PC-9 (cell line): ENCODE measurements at regions not wholly inside any gene's neighbourhood (a gene's known extent, or its start where the extent isn't known, plus 50 kb on each side); places are given as distances from the start of the nearest gene placed in this dataset.

Experiments
- BruUV-seq: library from RNA; stranded (reverse); fragments of 400-500 nt; replicated peaks from 2 replicates; lab custom pipeline; 2021; lab: Mats Ljungman, UMichigan
- CTCF ChIA-PET: fragments of 300-600 bp; sonication (Branson Sonifier 250); formaldehyde crosslinking; loops from one replicate; lab custom pipeline; 2022; ENCODE audit warnings: antibody characterized with exemption; lab: Charles Lee
- POLR2A ChIA-PET: fragments of 300-600 bp; sonication (Branson Sonifier 250); formaldehyde crosslinking; loops from one replicate; lab custom pipeline; 2022; ENCODE audit warnings: antibody characterized with exemption; ENCODE audit not compliant: unreplicated experiment; lab: Charles Lee
- DNase-seq, 2 experiments: peaks; one replicate each; pipeline versions ENCODE4 v3.0.0 to v3.0.0-alpha.2; 2015 to 2022; ENCODE audit warnings: mixed read lengths in 1 of 2
- H2AFZ ChIP-seq: fragments of 200-600 bp; sonication (generic); 2 replicates; pipeline ENCODE4 v1.8.1; 2017; ENCODE audit warnings: antibody characterized with exemption
- H3F3A ChIP-seq: fragments of 200-600 bp; sonication (generic); 2 replicates; pipeline ENCODE4 v1.8.1; 2017; ENCODE audit warnings: antibody characterized with exemption, mild to moderate bottlenecking, low read depth; ENCODE audit not compliant: insufficient read depth
- H3K27ac ChIP-seq: fragments of 200-600 bp; sonication (generic); 2 replicates; pipeline ENCODE4 v1.6.1; 2016; ENCODE audit warnings: mixed run types
- H3K27me3 ChIP-seq: fragments of 200-600 bp; sonication (generic); 2 replicates; pipeline ENCODE4 v1.6.1; 2016; ENCODE audit warnings: low read depth, mixed run types; ENCODE audit not compliant: insufficient read depth
- H3K36me3 ChIP-seq: fragments of 200-600 bp; sonication (generic); 2 replicates; pipeline ENCODE4 v1.6.1; 2016; ENCODE audit warnings: low read depth, mixed run types
- H3K4me1 ChIP-seq: fragments of 200-600 bp; sonication (generic); replicated peaks from 2 replicates; pipeline ENCODE4 v1.6.1; 2016; ENCODE audit warnings: mixed run types; ENCODE audit not compliant: insufficient read depth
- H3K4me2 ChIP-seq: fragments of 200-600 bp; sonication (generic); 2 replicates; pipeline ENCODE4 v1.6.1; 2017; ENCODE audit warnings: mixed run types
- H3K4me3 ChIP-seq: fragments of 200-600 bp; sonication (generic); 2 replicates; pipeline ENCODE4 v1.6.1; 2016; ENCODE audit warnings: mixed run types
- H3K79me2 ChIP-seq: fragments of 200-600 bp; sonication (generic); 2 replicates; pipeline ENCODE4 v1.6.1; 2017; ENCODE audit warnings: low read depth, mixed run types
- H3K9me2 ChIP-seq: fragments of 200-600 bp; sonication (generic); 2 replicates; pipeline ENCODE4 v1.8.1; 2017; ENCODE audit warnings: mild to moderate bottlenecking; ENCODE audit not compliant: insufficient read depth
- H3K9me3 ChIP-seq: fragments of 200-600 bp; sonication (generic); 2 replicates; pipeline ENCODE4 v1.8.1; 2016; ENCODE audit warnings: low read depth; ENCODE audit not compliant: insufficient read depth
- H4K20me1 ChIP-seq: fragments of 200-600 bp; sonication (generic); 2 replicates; pipeline ENCODE4 v1.8.1; 2017; ENCODE audit not compliant: insufficient read depth
- CTCF ChIP-seq: fragments of 200-600 bp; sonication (generic); conservative IDR thresholded peaks from 2 replicates; pipeline ENCODE4 v1.6.1; 2017; ENCODE audit warnings: mixed run types, antibody characterized with exemption, mild to moderate bottlenecking, moderate library complexity
- EZH2 ChIP-seq: fragments of 200-600 bp; sonication (generic); IDR thresholded peaks from 2 replicates; pipeline ENCODE4 v1.8.0; 2017; ENCODE audit warnings: antibody characterized with exemption, low read depth
- intact Hi-C: fragments of 100-400 bp; cut with micrococcal nuclease; formaldehyde crosslinking; loops from one replicate; pipeline ENCODE4 v1.10.0; 2022; ENCODE audit not compliant: unreplicated experiment

GRCh38 chr3:102074946-102075345, 225.6 kb downstream of the NFKBIZ start:
- intact Hi-C loops, result loop anchor here (5.0 kb wide), 2 partner anchors 223 to 263 kb away; no protein-coding TSS in a partner anchor
- Histone ChIP-seq H3K4me2 (no peak overlapping the region), H3K4me3 (no peak overlapping the region), H3K9me2 (no peaks in the 10 kb centered on the region; the same call in 1 of the 2 replicates), H3K27ac (no peak overlapping the region), H3K27me3 (no peaks in the 10 kb centered on the region), H4K20me1 (no peaks in the 10 kb centered on the region), H3K79me2 (no peaks in the 10 kb centered on the region), H3K9me3 (no peaks in the 10 kb centered on the region), H3K4me1 (peaks cover 16% of the 10 kb centered on the region), H3K36me3 (no peaks in the 10 kb centered on the region), H2AFZ (no peak overlapping the region), H3F3A (peaks cover 16% of the 10 kb centered on the region)
- no TSS peak for BruUV-seq
- TF ChIP-seq EZH2 (no peak), CTCF (no peak)
- ChIA-PET POLR2A (interaction anchor here (0.7 kb wide), 1 partner anchor 111 kb away, joined by 4 read pairs; no protein-coding TSS in a partner anchor), CTCF (no interaction called here)
- DNase-seq, result no peak

- DNase-seq, result no peak
- H3K4me1 ChIP-seq, result peaks cover 20% of the 10 kb centered on the region
- H3K4me2 ChIP-seq, result peak overlapping the region; percentile 59
- no peaks in the 10 kb centered on the region for H3K79me2 ChIP-seq
- intact Hi-C loops, result loop anchor here (2.0 to 5.0 kb wide), 4 partner anchors 94 to 266 kb away; no protein-coding TSS in a partner anchor
- H4K20me1 ChIP-seq, result no peaks in the 10 kb centered on the region
- no peaks in the 10 kb centered on the region for H3K36me3 ChIP-seq
- H3K27me3 ChIP-seq, result no peaks in the 10 kb centered on the region
- peak overlapping the region; percentile 39; the same call in 1 of the 2 replicates for H3K27ac ChIP-seq
- TF ChIP-seq CTCF, result no peak
- no peak for TF ChIP-seq EZH2
- CTCF ChIA-PET, result no interaction called here
- H3K9me2 ChIP-seq, result peaks cover 6% of the 10 kb centered on the region; the same call in 1 of the 2 replicates
- H3F3A ChIP-seq, result peaks cover 20% of the 10 kb centered on the region
- H2AFZ ChIP-seq, result no peak overlapping the region; the same call in 1 of the 2 replicates
- H3K9me3 ChIP-seq, result no peaks in the 10 kb centered on the region
- POLR2A ChIA-PET, result no interaction called here
- no peak overlapping the region for H3K4me3 ChIP-seq
- BruUV-seq, result no TSS peak
Measured at GRCh38 chr3:102078401-102078800, 229.1 kb downstream of the NFKBIZ start.

- peaks cover 20% of the 10 kb centered on the region for H3F3A ChIP-seq
- no peaks in the 10 kb centered on the region for H3K79me2 ChIP-seq
- CTCF ChIA-PET, result interaction anchor here (1.2 kb wide), 1 partner anchor 146 kb away, joined by 4 read pairs; no protein-coding TSS in a partner anchor
- intact Hi-C loops, result loop anchor here (1.0 to 5.0 kb wide), 7 partner anchors 84 to 267 kb away; no protein-coding TSS in a partner anchor
- H2AFZ ChIP-seq, result peak overlapping the region; percentile 29
- peaks cover 20% of the 10 kb centered on the region for H3K4me1 ChIP-seq
- peak overlapping the region; percentile 39 for H3K27ac ChIP-seq
- POLR2A ChIA-PET, result interaction anchor here (0.5 to 0.9 kb wide), 6 partner anchors 10 to 252 kb away, joined by 3 to 12 read pairs (median 4); no protein-coding TSS in a partner anchor
- TF ChIP-seq EZH2 (no peak), CTCF (no peak)
- H3K36me3 ChIP-seq, result no peaks in the 10 kb centered on the region
- H4K20me1 ChIP-seq, result no peaks in the 10 kb centered on the region
- no peaks in the 10 kb centered on the region for H3K9me3 ChIP-seq
- DNase-seq, result peak; percentile 54 to 79
- no peaks in the 10 kb centered on the region for H3K27me3 ChIP-seq
- H3K4me3 ChIP-seq, result 0 out of 2 replicates have a peak overlapping the region, but pooled peaks have one; percentile 3
- no TSS peak for BruUV-seq
- H3K9me2 ChIP-seq, result peaks cover 6% of the 10 kb centered on the region; the same call in 1 of the 2 replicates
- peak overlapping the region; percentile 59 for H3K4me2 ChIP-seq
Measured at GRCh38 chr3:102078854-102079808, 229.8 kb downstream of the NFKBIZ start.
